Fibroblast of lung (primary cell): ENCODE measurements at regions not wholly inside any gene's neighbourhood (a gene's known extent, or its start where the extent isn't known, plus 50 kb on each side); places are given as distances from the start of the nearest gene placed in this dataset.

Experiments used
- EZH2 ChIP-seq: IDR thresholded peaks from 2 replicates; pipeline ENCODE4 v1.5.1; 2012; ENCODE audit warnings: low read length, control low read depth, mild to moderate bottlenecking; ENCODE audit errors: missing control alignments
- TF ChIP-seq, protein P1 (sequence below), 2 donors: IDR thresholded peaks in 1 of 2; conservative IDR thresholded peaks in 1 of 2; 1 replicate in 1 of 2; 2 replicates in 1 of 2; pipeline ENCODE4 v1.5.1; 2011 to 2012; ENCODE audit warnings: low read length in 2 of 2, control low read depth in 1 of 2, inconsistent platforms in 1 of 2, low read depth in 1 of 2, mild to moderate bottlenecking in 1 of 2

DNA sequence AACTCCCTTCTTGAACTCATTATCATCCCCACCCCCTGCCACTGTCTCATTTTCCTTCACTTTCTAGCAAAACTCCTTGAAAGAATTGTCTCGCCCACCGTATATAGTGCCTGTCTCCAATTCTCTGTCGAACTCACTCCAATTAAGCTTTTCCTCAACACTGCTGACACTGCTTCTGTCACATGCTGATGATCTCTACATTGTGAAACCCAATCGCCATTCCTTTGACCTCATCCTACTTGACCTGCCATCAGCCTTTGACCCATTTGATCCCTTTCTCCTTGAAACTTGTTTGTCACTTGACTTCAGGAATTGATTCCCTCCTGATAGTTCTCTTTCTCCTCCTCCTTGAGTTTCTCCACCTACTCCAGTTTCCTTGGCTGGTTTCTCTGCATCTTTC is 54.8 kb downstream of the CCDC71L start:
- TF ChIP-seq, protein P1, sequence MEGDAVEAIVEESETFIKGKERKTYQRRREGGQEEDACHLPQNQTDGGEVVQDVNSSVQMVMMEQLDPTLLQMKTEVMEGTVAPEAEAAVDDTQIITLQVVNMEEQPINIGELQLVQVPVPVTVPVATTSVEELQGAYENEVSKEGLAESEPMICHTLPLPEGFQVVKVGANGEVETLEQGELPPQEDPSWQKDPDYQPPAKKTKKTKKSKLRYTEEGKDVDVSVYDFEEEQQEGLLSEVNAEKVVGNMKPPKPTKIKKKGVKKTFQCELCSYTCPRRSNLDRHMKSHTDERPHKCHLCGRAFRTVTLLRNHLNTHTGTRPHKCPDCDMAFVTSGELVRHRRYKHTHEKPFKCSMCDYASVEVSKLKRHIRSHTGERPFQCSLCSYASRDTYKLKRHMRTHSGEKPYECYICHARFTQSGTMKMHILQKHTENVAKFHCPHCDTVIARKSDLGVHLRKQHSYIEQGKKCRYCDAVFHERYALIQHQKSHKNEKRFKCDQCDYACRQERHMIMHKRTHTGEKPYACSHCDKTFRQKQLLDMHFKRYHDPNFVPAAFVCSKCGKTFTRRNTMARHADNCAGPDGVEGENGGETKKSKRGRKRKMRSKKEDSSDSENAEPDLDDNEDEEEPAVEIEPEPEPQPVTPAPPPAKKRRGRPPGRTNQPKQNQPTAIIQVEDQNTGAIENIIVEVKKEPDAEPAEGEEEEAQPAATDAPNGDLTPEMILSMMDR (conservative IDR thresholded peaks at IDR 0.05 in 1 of 2, IDR thresholded peaks at IDR 0.05 in 1 of 2; ENCODE audit: low read depth in 1 of 2, low read length in 2 of 2): no peak
- TF ChIP-seq EZH2: no peak
